ENCODE measurements at regions not wholly inside any gene's neighbourhood (a gene's known extent, or its start where the extent isn't known, plus 50 kb on each side); places are given as distances from the start of the nearest gene placed in this dataset.

- TF ChIP-seq SMC3 (conservative IDR thresholded peaks at IDR 0.05; ENCODE audit: poor library complexity) (no peak), EP300 (conservative IDR thresholded peaks at IDR 0.05; ENCODE audit: poor library complexity, severe bottlenecking) (no peak), RAD21 (conservative IDR thresholded peaks at IDR 0.05) (no peak), TAF1 (IDR thresholded peaks at IDR 0.05; ENCODE audit: low read depth) (no peak), MXI1 (conservative IDR thresholded peaks at IDR 0.05; ENCODE audit: poor library complexity, severe bottlenecking) (no peak), CTCF (IDR thresholded peaks at IDR 0.05; ENCODE audit: poor library complexity, severe bottlenecking) (no peak), REST (IDR thresholded peaks at IDR 0.05; ENCODE audit: borderline replicate concordance) (no peak), EZH2 (IDR thresholded peaks at IDR 0.05; ENCODE audit: borderline replicate concordance, insufficient read depth, low read length, poor library complexity, severe bottlenecking) (no peak), POLR2AphosphoS5 (IDR thresholded peaks at IDR 0.05) (no peak)
These were observed 568.5 kb downstream of the AACS start for GRCh38 chr12:125633686-125634085.

GRCh38 chr12:125634813-125635212, 569.6 kb downstream of the AACS start:
- H3K4me2 ChIP-seq (ENCODE audit: low read length), result no peak overlapping the region
- H4K20me1 ChIP-seq (ENCODE audit: insufficient read depth), result no peaks in the 10 kb centered on the region
- H3K27me3 ChIP-seq (ENCODE audit: insufficient read depth, low read depth, low read length), result no peaks in the 10 kb centered on the region
- H3K9me2 ChIP-seq (ENCODE audit: insufficient read depth, low read length), result no peaks in the 10 kb centered on the region
- no peaks in the 10 kb centered on the region for H3K79me2 ChIP-seq (replicated peaks; ENCODE audit: insufficient read depth, low read length)
- no peaks in the 10 kb centered on the region for H3K9me3 ChIP-seq (ENCODE audit: low read length)
- no peak overlapping the region for H3K9ac ChIP-seq (ENCODE audit: low read length)
- H3F3A ChIP-seq (ENCODE audit: insufficient read depth, low read length, poor library complexity, severe bottlenecking), result no peaks in the 10 kb centered on the region
- H3K4me3 ChIP-seq (ENCODE audit: low read length), result no peak overlapping the region
- H2AFZ ChIP-seq (ENCODE audit: low read depth, low read length), result no peak overlapping the region
- no peaks in the 10 kb centered on the region for H3K36me3 ChIP-seq (ENCODE audit: insufficient read depth, low read length)
- TF ChIP-seq EZH2 (IDR thresholded peaks at IDR 0.05; ENCODE audit: borderline replicate concordance, insufficient read depth, low read length, poor library complexity, severe bottlenecking) (no peak), REST (IDR thresholded peaks at IDR 0.05; ENCODE audit: borderline replicate concordance) (no peak), POLR2AphosphoS5 (IDR thresholded peaks at IDR 0.05) (no peak), MXI1 (conservative IDR thresholded peaks at IDR 0.05; ENCODE audit: poor library complexity, severe bottlenecking) (no peak)
- no peak overlapping the region for H3K27ac ChIP-seq (ENCODE audit: low read length)

More at GRCh38 chr12:125633686-125634085, 568.5 kb downstream of the AACS start:
- Histone ChIP-seq H3K79me2 (replicated peaks; ENCODE audit: insufficient read depth, low read length) (no peaks in the 10 kb centered on the region), H3K36me3 (ENCODE audit: insufficient read depth, low read length) (no peaks in the 10 kb centered on the region), H3K4me2 (ENCODE audit: low read length) (no peak overlapping the region), H3F3A (ENCODE audit: insufficient read depth, low read length, poor library complexity, severe bottlenecking) (no peaks in the 10 kb centered on the region), H4K20me1 (ENCODE audit: insufficient read depth) (no peaks in the 10 kb centered on the region), H2AFZ (ENCODE audit: low read depth, low read length) (no peak overlapping the region), H3K9ac (ENCODE audit: low read length) (no peak overlapping the region), H3K9me2 (ENCODE audit: insufficient read depth, low read length) (no peaks in the 10 kb centered on the region), H3K9me3 (ENCODE audit: low read length) (no peaks in the 10 kb centered on the region), H3K4me3 (ENCODE audit: low read length) (no peak overlapping the region), H3K27ac (ENCODE audit: low read length) (no peak overlapping the region), H3K27me3 (ENCODE audit: insufficient read depth, low read depth, low read length) (no peaks in the 10 kb centered on the region)
